Natural killer cell (primary cell): ENCODE measurements at regions not wholly inside any gene's neighbourhood (a gene's known extent, or its start where the extent isn't known, plus 50 kb on each side); places are given as distances from the start of the nearest gene placed in this dataset.
"Not testable (repeated sequence)": the region's sequence is repeated elsewhere in the genome, so short reads cannot be mapped to it uniquely, and the experiment has no call there.

Experiments
- ATAC-seq, 3 donors: fragments of 150-1000 bp in 2 of 3; fragments of 200-7000 bp in 1 of 3; cut with Tn5 transposase; 1 replicate in 1 of 3; 2 replicates in 2 of 3; pipeline ENCODE4 v1.10.0; 2021; ENCODE audit warnings: mild to moderate bottlenecking in 2 of 3, moderate library complexity in 2 of 3
- DNase-seq, 2 donors: peaks; one replicate each; pipeline versions ENCODE4 v3.0.0 to v3.0.0-alpha.2; 2013 to 2021; ENCODE audit warnings: mixed read lengths in 1 of 2
- H3K27ac ChIP-seq: one replicate; pipeline ENCODE4 v1.5.1; 2013; ENCODE audit warnings: mild to moderate bottlenecking, low read length
- H3K27me3 ChIP-seq: one replicate; pipeline ENCODE4 v1.6.1; 2013; ENCODE audit warnings: low read length; ENCODE audit not compliant: control insufficient read depth, insufficient read depth
- H3K36me3 ChIP-seq: one replicate; pipeline ENCODE4 v1.6.1; 2013; ENCODE audit warnings: low read length; ENCODE audit not compliant: control insufficient read depth, insufficient read depth
- H3K4me1 ChIP-seq: one replicate; pipeline ENCODE4 v1.6.1; 2013; ENCODE audit warnings: low read length; ENCODE audit not compliant: control insufficient read depth, insufficient read depth
- H3K4me3 ChIP-seq: one replicate; pipeline ENCODE4 v1.5.1; 2013; ENCODE audit warnings: low read length
- H3K9me3 ChIP-seq: one replicate; pipeline ENCODE4 v1.6.1; 2013; ENCODE audit warnings: low read length; ENCODE audit not compliant: control insufficient read depth, insufficient read depth
- H3K27ac Mint-ChIP-seq, 2 donors: one replicate each; pipeline ENCODE4 v1.8.0; 2022; ENCODE audit warnings: mild to moderate bottlenecking in 2 of 2, mixed read lengths in 2 of 2, moderate library complexity in 1 of 2
- H3K27me3 Mint-ChIP-seq, 2 donors: one replicate each; pipeline ENCODE4 v1.8.0; 2022; ENCODE audit warnings: low read depth in 2 of 2, mixed read lengths in 2 of 2
- H3K36me3 Mint-ChIP-seq: one replicate; pipeline ENCODE4 v1.8.0; 2022; ENCODE audit warnings: mixed read lengths
- H3K4me1 Mint-ChIP-seq, 2 donors: one replicate each; pipeline ENCODE4 v1.8.0; 2022; ENCODE audit warnings: mixed read lengths in 2 of 2
- H3K4me3 Mint-ChIP-seq: one replicate; pipeline ENCODE4 v1.8.0; 2022; ENCODE audit warnings: mild to moderate bottlenecking, moderate library complexity, mixed read lengths
- H3K9me3 Mint-ChIP-seq, 2 donors: one replicate each; pipeline ENCODE4 v1.8.0; 2022; ENCODE audit warnings: mixed read lengths in 2 of 2
- WGBS: methylation state at CpG from one replicate; pipeline ENCODE4 v1.1.7; 2013; ENCODE audit warnings: missing lambda C conversion rate; ENCODE audit not compliant: insufficient coverage; 5-methylcytosine and 5-hydroxymethylcytosine counted together
- intact Hi-C: fragments of 100-400 bp; cut with micrococcal nuclease; formaldehyde crosslinking; loops from one replicate; pipeline ENCODE4 v1.14.2; 2022
- TF ChIP-seq, protein P1 (sequence below): fragments of 200-600 bp; IDR thresholded peaks from one replicate; pipeline ENCODE4 v1.8.0; 2022; ENCODE audit warnings: antibody characterized with exemption

DNA sequence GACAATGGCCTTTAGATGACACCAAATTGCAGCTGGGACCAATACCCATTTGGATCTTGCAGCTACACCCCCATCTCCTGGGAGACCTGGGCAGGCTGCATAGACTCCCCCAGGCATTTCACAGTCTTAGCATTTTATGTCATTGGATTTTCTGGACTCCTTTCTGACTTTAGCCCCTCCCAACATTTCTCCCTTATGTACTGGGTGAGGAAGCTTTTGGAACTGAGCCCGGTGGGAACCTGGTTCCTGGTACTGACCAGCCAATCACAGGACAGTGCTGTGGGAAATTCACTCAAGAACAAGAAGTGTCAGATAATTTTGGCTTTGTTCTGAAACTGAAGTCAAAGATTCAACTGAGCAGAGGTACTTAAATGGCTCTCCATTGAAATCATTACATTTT is 177.7 kb downstream of the ACTR3B start:
- Histone ChIP-seq H3K4me3 (no peak overlapping the region), H3K4me1 (no peaks in the 10 kb centered on the region), H3K27ac (no peak overlapping the region), H3K27me3 (no peaks in the 10 kb centered on the region), H3K36me3 (no peaks in the 10 kb centered on the region), H3K9me3 (no peaks in the 10 kb centered on the region)
- Mint-ChIP-seq H3K27me3 (no peaks in the 10 kb centered on the region), H3K36me3 (no peaks in the 10 kb centered on the region), H3K27ac (no peak overlapping the region), H3K4me3 (no peak overlapping the region), H3K9me3 (no peaks in the 10 kb centered on the region), H3K4me1 (no peaks in the 10 kb centered on the region)
- intact Hi-C loops = no loop called here
- TF ChIP-seq, protein P1, sequence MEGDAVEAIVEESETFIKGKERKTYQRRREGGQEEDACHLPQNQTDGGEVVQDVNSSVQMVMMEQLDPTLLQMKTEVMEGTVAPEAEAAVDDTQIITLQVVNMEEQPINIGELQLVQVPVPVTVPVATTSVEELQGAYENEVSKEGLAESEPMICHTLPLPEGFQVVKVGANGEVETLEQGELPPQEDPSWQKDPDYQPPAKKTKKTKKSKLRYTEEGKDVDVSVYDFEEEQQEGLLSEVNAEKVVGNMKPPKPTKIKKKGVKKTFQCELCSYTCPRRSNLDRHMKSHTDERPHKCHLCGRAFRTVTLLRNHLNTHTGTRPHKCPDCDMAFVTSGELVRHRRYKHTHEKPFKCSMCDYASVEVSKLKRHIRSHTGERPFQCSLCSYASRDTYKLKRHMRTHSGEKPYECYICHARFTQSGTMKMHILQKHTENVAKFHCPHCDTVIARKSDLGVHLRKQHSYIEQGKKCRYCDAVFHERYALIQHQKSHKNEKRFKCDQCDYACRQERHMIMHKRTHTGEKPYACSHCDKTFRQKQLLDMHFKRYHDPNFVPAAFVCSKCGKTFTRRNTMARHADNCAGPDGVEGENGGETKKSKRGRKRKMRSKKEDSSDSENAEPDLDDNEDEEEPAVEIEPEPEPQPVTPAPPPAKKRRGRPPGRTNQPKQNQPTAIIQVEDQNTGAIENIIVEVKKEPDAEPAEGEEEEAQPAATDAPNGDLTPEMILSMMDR = no peak
- ATAC-seq (no peak), DNase-seq (no peak)
- 83% methylated on average over 1 of the region's 1 CpG for WGBS

DNA sequence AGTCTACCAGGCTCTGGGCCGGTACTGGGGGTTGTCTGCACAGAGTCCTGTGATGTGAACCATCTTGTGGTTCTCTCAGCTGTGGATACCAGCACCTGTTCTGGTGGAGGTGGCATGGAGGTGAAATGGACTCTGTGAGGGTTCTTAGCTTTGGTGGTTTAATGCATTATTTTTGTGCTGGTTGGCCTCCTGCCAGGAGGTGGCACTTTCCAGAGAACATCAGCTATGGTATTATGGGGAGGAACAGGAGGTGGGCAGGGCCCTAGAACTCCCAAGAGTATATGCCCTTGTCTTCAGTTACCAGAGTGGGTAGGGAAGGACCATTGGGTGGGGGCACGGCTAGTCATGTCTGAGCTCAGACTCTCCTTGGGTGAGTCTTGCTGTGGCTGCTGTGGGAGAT is 187.1 kb downstream of the ACTR3B start:
- intact Hi-C loops, H3K4me1 Mint-ChIP-seq, H3K4me3 Mint-ChIP-seq, H3K27ac Mint-ChIP-seq, ATAC-seq, H3K9me3 ChIP-seq, DNase-seq, H3K27me3 ChIP-seq, H3K4me1 ChIP-seq, H3K27me3 Mint-ChIP-seq, H3K9me3 Mint-ChIP-seq, H3K27ac ChIP-seq, H3K36me3 ChIP-seq, H3K36me3 Mint-ChIP-seq, H3K4me3 ChIP-seq: not testable (repeated sequence)
- 95% methylated on average over 2 of the region's 2 CpGs for WGBS

DNA sequence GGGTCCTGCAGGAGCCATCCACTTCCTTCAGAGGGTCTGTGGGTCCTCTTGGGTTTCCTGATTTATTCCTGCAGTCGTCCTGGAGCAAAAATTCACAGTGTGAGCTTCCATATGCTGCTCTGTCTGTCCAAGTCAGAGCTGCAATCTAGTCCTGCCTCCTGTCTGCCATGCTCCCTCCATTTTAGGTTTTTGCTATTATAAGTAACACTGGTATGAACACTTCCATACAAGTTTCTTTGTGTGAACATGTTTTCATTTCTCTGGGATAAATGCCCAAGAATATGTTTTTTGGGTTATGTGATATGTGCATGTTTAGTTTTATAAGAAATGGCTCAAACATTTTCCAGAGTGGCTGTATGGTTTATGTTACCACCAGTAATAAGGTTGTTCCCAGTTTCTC is 188.1 kb downstream of the ACTR3B start:
- Mint-ChIP-seq H3K9me3 (peaks cover 4 to 7% of the 10 kb centered on the region in 2 donors), H3K27ac (no peak overlapping the region), H3K4me1 (peaks cover 0 to 5% of the 10 kb centered on the region in 2 donors), H3K36me3 (no peaks in the 10 kb centered on the region), H3K27me3 (peaks cover 0 to 7% of the 10 kb centered on the region in 2 donors), H3K4me3 (no peak overlapping the region)
- intact Hi-C loops = no loop called here
- no peak for DNase-seq
- no peaks in the 10 kb centered on the region for H3K4me1 ChIP-seq
- H3K9me3 ChIP-seq = no peaks in the 10 kb centered on the region
- no peaks in the 10 kb centered on the region for H3K36me3 ChIP-seq
- H3K4me3 ChIP-seq = no peak overlapping the region
- TF ChIP-seq, protein P1 = no peak
- 32% methylated on average over 1 of the region's 1 CpG for WGBS
- H3K27ac ChIP-seq = no peak overlapping the region
- no peaks in the 10 kb centered on the region for H3K27me3 ChIP-seq
- no peak for ATAC-seq

DNA sequence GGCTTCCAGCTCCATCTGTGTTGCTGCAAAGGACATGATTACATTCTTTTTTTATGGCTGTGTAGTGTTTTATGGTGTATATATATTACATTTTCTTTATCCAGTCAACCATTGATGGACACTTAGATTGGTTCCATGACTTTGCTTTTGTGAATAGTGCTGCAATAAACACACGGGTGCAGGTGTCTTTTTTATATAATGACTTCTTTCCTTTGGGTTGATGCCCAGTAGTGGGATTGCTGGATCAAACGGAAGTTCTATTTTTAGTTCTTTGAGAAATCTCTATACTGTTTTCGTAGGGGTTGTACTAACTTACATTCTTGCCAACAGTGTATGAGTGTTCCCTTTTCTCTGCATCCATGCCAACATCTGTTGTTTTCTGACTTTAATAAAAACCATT is 189.7 kb downstream of the ACTR3B start:
- WGBS = 94% methylated on average over 3 of the region's 3 CpGs
- Histone ChIP-seq H3K27me3 (no peaks in the 10 kb centered on the region), H3K36me3 (no peaks in the 10 kb centered on the region), H3K27ac (no peak overlapping the region), H3K4me3 (no peak overlapping the region), H3K9me3 (no peaks in the 10 kb centered on the region), H3K4me1 (no peaks in the 10 kb centered on the region)
- TF ChIP-seq, protein P1 = no peak
- Mint-ChIP-seq H3K9me3 (peaks cover 3 to 4% of the 10 kb centered on the region in 2 donors), H3K4me3 (no peak overlapping the region), H3K27ac (no peak overlapping the region), H3K27me3 (peaks cover 0 to 3% of the 10 kb centered on the region in 2 donors), H3K36me3 (no peaks in the 10 kb centered on the region), H3K4me1 (peaks cover 0 to 2% of the 10 kb centered on the region in 2 donors)
- intact Hi-C loops = no loop called here
- no peak for ATAC-seq
- DNase-seq = no peak
